HG03432 (cell line): ENCODE measurements at regions not wholly inside any gene's neighbourhood (a gene's known extent, or its start where the extent isn't known, plus 50 kb on each side); places are given as distances from the start of the nearest gene placed in this dataset.

Experiments used
- ATAC-seq: cut with Tn5 transposase; IDR thresholded peaks from one replicate; pipeline ENCODE4 v1.9.1; 2021; ENCODE audit warnings: mild to moderate bottlenecking, moderate library complexity; ENCODE audit not compliant: unreplicated experiment

GRCh38 chr2:217691920-217692666 is 310.7 kb downstream of the TNS1 start:
- no peak for ATAC-seq

- ATAC-seq: no peak
These were observed 311.3 kb downstream of the TNS1 start for GRCh38 chr2:217691516-217691915.

GRCh38 chr2:217689053-217689452 is 313.7 kb downstream of the TNS1 start:
- ATAC-seq: no peak

GRCh38 chr2:217688494-217688893 is 314.3 kb downstream of the TNS1 start:
- ATAC-seq: no peak

GRCh38 chr2:217687771-217688170 is 315.0 kb downstream of the TNS1 start:
- no peak for ATAC-seq

GRCh38 chr2:217685255-217685605 is 317.6 kb downstream of the TNS1 start:
- ATAC-seq: no peak

GRCh38 chr2:217684431-217685254 is 318.2 kb downstream of the TNS1 start:
- no peak for ATAC-seq

- no peak for ATAC-seq
These were observed 319.5 kb downstream of the TNS1 start for GRCh38 chr2:217683106-217683870.

GRCh38 chr2:217681791-217682190 is 321.0 kb downstream of the TNS1 start:
- ATAC-seq: no peak

GRCh38 chr2:217680381-217680780 is 322.4 kb downstream of the TNS1 start:
- no peak for ATAC-seq

GRCh38 chr2:217673627-217674026 is 329.2 kb downstream of the TNS1 start:
- ATAC-seq: no peak

- no peak for ATAC-seq
These were observed 330.3 kb downstream of the TNS1 start for GRCh38 chr2:217672472-217672871.

- no peak for ATAC-seq
These were observed 330.9 kb downstream of the TNS1 start for GRCh38 chr2:217671871-217672270.

- no peak for ATAC-seq
These were observed 331.7 kb downstream of the TNS1 start for GRCh38 chr2:217671075-217671474.

GRCh38 chr2:217669831-217670230 is 333.0 kb downstream of the TNS1 start:
- no peak for ATAC-seq

- no peak for ATAC-seq
These were observed 335.3 kb downstream of the TNS1 start for GRCh38 chr2:217667512-217667911.

- ATAC-seq: no peak
These were observed 335.8 kb downstream of the TNS1 start for GRCh38 chr2:217667035-217667434.

GRCh38 chr2:217666338-217666737 is 336.5 kb downstream of the TNS1 start:
- peak; percentile 51 for ATAC-seq

GRCh38 chr2:217664761-217665160 is 338.0 kb downstream of the TNS1 start:
- ATAC-seq: no peak

GRCh38 chr2:217662984-217663602 is 339.7 kb downstream of the TNS1 start:
- no peak for ATAC-seq

- ATAC-seq: no peak
These were observed 341.4 kb downstream of the TNS1 start for GRCh38 chr2:217661378-217661777.
